Skeletal muscle satellite cell (primary cell): ENCODE measurements at regions not wholly inside any gene's neighbourhood (a gene's known extent, or its start where the extent isn't known, plus 50 kb on each side); places are given as distances from the start of the nearest gene placed in this dataset.
"Not testable (repeated sequence)": the region's sequence is repeated elsewhere in the genome, so short reads cannot be mapped to it uniquely, and the experiment has no call there.

Experiments used
- H3K27me3 ChIP-seq: 2 replicates; pipeline ENCODE4 v1.7.0; 2013; ENCODE audit warnings: low read length; ENCODE audit not compliant: control insufficient read depth, insufficient read depth
- H3K36me3 ChIP-seq: 2 replicates; pipeline ENCODE4 v1.7.0; 2013; ENCODE audit warnings: mild to moderate bottlenecking, control low read depth, low read length; ENCODE audit not compliant: insufficient read depth
- H3K4me1 ChIP-seq: 2 replicates; pipeline ENCODE4 v1.7.0; 2013; ENCODE audit warnings: low read length; ENCODE audit not compliant: control insufficient read depth, insufficient read depth
- H3K4me2 ChIP-seq: 2 replicates; pipeline ENCODE4 v1.7.0; 2013; ENCODE audit warnings: mild to moderate bottlenecking, low read length
- H3K4me3 ChIP-seq: 2 replicates; pipeline ENCODE4 v1.7.0; 2013; ENCODE audit warnings: low read length
- H3K9ac ChIP-seq: 2 replicates; pipeline ENCODE4 v1.7.0; 2013; ENCODE audit warnings: mild to moderate bottlenecking, low read depth, low read length, moderate library complexity
- H3K9me3 ChIP-seq: replicated peaks from 2 replicates; pipeline ENCODE4 v1.7.0; 2013; ENCODE audit warnings: mild to moderate bottlenecking, control low read depth, low read length

GRCh38 chr1:146306651-146307050, 77.8 kb upstream of the NOTCH2NLA start:
- H3K9me3 ChIP-seq, H3K4me2 ChIP-seq, H3K27me3 ChIP-seq, H3K4me1 ChIP-seq, H3K4me3 ChIP-seq, H3K9ac ChIP-seq, H3K36me3 ChIP-seq: not testable (repeated sequence)

DNA sequence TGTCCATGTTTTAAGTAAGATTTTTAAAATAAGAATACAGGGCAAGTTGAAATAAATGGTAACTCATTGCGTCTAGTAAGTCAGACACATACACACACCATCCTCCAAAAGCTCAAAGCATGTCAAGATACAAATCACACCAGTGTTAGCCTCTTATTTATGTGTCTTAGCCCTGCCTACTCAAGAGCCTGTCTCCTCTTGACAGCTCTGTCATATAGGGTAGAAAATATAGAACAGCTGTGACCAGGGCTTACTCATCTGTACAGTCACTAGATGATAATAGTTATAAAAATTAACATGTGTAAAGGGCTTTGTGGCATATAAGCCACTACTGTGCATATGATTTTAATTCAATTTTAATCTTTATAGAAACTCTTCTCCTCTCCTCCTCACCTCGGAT, 76.6 kb upstream of the NOTCH2NLA start:
- not testable (repeated sequence) for H3K36me3 ChIP-seq, H3K9ac ChIP-seq, H3K4me1 ChIP-seq, H3K4me2 ChIP-seq, H3K9me3 ChIP-seq, H3K4me3 ChIP-seq, H3K27me3 ChIP-seq

DNA sequence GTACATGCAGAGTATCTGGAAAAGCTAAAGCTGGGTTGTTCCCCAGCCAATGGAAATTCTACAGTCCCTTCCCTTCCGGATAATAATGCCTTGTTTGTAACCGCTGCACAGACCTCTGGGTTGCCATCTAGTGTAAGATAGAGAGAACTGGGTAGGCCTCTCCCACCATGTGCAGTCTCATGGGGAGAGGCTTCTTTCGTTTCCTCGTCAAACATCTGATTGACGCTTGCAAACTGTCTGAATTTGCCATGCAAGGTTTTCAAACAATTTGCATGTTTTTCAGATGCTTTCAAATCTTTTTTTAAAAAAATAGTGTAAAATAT, 69.7 kb upstream of the NOTCH2NLA start:
- not testable (repeated sequence) for H3K27me3 ChIP-seq, H3K9me3 ChIP-seq, H3K4me3 ChIP-seq, H3K4me2 ChIP-seq, H3K4me1 ChIP-seq, H3K9ac ChIP-seq, H3K36me3 ChIP-seq

- not testable (repeated sequence) for H3K27me3 ChIP-seq, H3K4me2 ChIP-seq, H3K9me3 ChIP-seq, H3K4me3 ChIP-seq, H3K9ac ChIP-seq, H3K36me3 ChIP-seq, H3K4me1 ChIP-seq
These were observed 69.2 kb upstream of the NOTCH2NLA start for GRCh38 chr1:146297781-146298574.

DNA sequence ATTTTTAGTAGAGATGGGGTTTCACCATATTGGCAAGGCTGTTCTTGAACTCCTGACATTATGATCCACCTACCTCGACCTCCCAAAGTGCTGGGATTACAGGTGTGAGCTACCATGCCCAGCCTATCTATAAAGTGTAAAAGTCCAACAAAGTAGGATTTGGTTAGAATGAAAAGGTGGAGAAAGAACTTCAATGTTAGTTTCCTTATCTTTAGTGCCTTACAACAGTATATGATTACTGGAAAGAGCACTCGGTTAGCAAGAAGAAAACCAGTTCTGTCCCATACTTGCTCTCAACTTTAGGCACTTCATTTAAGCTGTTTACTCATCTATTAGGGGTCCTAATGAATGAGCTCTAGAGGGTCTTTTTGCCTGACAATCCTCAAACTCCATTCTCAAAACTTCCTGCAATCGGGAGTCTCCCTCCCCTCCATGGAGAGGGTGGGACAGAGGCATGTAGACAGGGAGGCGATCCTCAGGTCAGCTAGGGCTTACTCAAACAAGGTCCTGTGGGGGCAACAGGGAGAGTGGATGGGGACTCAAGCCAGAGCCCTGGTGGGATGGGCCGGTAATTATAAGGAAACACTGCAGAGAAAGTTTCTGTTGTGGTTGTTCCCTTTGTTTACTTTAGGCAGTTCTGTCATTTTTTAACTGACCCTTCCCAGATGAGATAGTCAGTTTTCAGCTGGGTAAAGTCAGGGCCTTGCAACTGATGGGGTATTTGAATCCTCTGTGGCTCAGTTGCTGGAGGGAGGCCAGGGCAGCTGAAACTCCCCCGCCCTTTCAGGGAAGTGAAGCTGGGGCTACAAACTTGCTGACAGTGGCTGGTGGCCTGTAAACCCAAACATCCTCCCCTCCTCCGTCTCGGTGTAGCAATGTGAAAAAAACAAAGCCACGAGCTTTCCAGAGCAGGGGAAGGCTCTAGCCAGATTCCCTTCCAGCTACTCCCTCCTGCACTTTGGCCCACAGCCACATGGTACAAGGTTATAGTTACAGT, 64.4 kb upstream of the NOTCH2NLA start:
- not testable (repeated sequence) for H3K4me1 ChIP-seq, H3K4me2 ChIP-seq, H3K9ac ChIP-seq, H3K4me3 ChIP-seq, H3K9me3 ChIP-seq, H3K36me3 ChIP-seq, H3K27me3 ChIP-seq

DNA sequence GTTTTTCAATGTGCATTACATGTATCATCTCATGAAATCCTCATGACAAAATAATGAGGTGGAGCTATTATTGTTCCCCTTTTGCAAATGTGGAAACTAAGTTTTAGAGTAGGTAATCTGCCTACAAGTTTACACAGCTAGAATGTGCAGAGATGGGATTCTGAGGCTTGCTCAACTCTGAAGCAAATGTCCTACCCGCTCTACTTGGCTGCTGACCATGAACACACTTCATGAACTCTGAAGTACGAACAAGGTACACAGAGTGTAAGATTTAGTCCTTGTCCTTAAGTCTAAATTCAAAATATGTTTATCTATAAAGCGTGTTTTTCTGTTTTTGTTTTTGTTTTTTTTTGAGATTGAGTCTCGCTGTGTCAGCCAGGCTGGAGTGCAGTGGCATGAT, 63.6 kb upstream of the NOTCH2NLA start:
- H3K4me2 ChIP-seq, H3K4me3 ChIP-seq, H3K27me3 ChIP-seq, H3K9ac ChIP-seq, H3K9me3 ChIP-seq, H3K36me3 ChIP-seq, H3K4me1 ChIP-seq: not testable (repeated sequence)

DNA sequence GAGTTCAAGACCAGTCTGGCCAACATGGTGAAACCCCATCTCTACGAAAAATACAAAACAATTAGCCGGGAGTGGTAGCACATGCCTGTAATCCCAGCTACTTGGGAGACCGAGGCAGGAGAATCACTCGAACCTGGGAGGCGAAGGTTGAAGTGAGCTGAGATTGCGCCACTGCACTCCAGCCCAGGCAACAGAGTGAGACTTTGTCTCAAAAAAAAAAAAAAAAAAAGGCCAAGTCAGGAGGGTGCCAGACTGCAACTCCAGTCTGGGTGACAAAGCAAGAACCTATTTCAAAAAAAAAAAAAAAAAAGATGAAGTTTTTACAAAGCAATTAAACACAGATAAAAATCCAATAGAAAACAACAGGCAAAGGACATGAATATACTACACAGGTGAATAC, 59.1 kb upstream of the NOTCH2NLA start:
- not testable (repeated sequence) for H3K4me3 ChIP-seq, H3K36me3 ChIP-seq, H3K9me3 ChIP-seq, H3K27me3 ChIP-seq, H3K4me2 ChIP-seq, H3K4me1 ChIP-seq, H3K9ac ChIP-seq

DNA sequence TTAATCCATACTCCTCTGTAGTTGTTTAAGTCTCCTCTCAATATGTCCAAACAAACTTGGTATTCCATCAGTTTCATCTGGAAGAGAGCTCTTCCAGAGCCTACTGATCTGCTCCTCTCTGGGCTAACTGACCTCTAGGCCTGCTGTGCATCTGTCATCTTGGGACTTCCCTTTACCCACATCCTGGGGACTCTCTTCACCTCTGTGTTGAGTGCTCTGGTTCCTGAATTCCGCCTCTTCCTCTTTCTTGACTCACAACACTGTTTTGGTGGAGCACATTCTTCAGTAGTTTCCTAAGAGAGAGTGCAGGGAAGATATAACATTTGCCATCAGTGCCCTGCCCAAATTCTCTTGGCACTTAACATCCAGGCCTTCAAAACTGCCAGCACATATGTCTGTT, 55.9 kb upstream of the NOTCH2NLA start:
- not testable (repeated sequence) for H3K9ac ChIP-seq, H3K4me1 ChIP-seq, H3K9me3 ChIP-seq, H3K36me3 ChIP-seq, H3K4me2 ChIP-seq, H3K4me3 ChIP-seq, H3K27me3 ChIP-seq

DNA sequence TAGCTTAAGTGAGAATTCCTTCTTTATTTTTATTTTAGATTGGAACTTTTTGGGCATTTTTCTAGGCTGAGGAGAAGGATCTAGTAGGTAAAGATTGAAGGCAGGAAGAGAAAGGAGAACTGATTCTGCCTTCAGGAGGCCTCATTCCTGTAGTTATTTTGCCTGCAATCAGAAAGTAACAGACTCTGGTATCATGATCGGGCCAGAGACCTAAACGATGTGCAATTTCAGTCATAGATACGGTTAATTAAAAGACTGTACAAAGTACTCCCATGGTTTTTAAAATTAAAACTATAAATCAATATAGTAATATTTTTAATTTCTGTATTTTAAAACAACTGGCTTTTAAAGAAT, 54.7 kb upstream of the NOTCH2NLA start:
- H3K9me3 ChIP-seq, result not testable (repeated sequence)

GRCh38 chr1:146282807-146283526, 54.1 kb upstream of the NOTCH2NLA start:
- H3K4me1 ChIP-seq, H3K9me3 ChIP-seq, H3K27me3 ChIP-seq, H3K36me3 ChIP-seq, H3K9ac ChIP-seq, H3K4me3 ChIP-seq, H3K4me2 ChIP-seq: not testable (repeated sequence)

More for the DNA sequence above, 54.7 kb upstream of the NOTCH2NLA start:
- not testable (repeated sequence) for H3K4me1 ChIP-seq, H3K4me3 ChIP-seq, H3K27me3 ChIP-seq, H3K36me3 ChIP-seq, H3K4me2 ChIP-seq, H3K9ac ChIP-seq

GRCh38 chr1:146281522-146281921, 52.7 kb upstream of the NOTCH2NLA start:
- H3K36me3 ChIP-seq, H3K4me2 ChIP-seq, H3K4me3 ChIP-seq, H3K27me3 ChIP-seq, H3K4me1 ChIP-seq, H3K9me3 ChIP-seq, H3K9ac ChIP-seq: not testable (repeated sequence)
